Mesenchymal stem cell (in vitro differentiated cells and primary cell): ENCODE measurements at regions not wholly inside any gene's neighbourhood (a gene's known extent, or its start where the extent isn't known, plus 50 kb on each side); places are given as distances from the start of the nearest gene placed in this dataset.

Experiments used
- DNase-seq: peaks from one replicate; pipeline ENCODE4 v3.0.0-alpha.2; 2013
- H2AFZ ChIP-seq: one replicate; pipeline ENCODE4 v1.6.1; 2013; ENCODE audit warnings: low read depth, mild to moderate bottlenecking, control low read depth, inconsistent platforms, low read length, moderate library complexity
- H2AK5ac ChIP-seq: 2 replicates; pipeline ENCODE4 v1.6.1; 2013; ENCODE audit warnings: low read length, moderate library complexity, mild to moderate bottlenecking, inconsistent platforms; ENCODE audit not compliant: severe bottlenecking
- H2BK120ac ChIP-seq: one replicate; pipeline ENCODE4 v1.6.1; 2013; ENCODE audit warnings: low read depth, mild to moderate bottlenecking, inconsistent platforms, low read length, moderate library complexity
- H2BK12ac ChIP-seq, 2 experiments: one replicate each; pipeline ENCODE4 v1.6.1; 2013; ENCODE audit warnings: inconsistent platforms in 2 of 2, low read length in 2 of 2, mild to moderate bottlenecking in 2 of 2, moderate library complexity in 2 of 2, control low read depth in 1 of 2
- H2BK15ac ChIP-seq: one replicate; pipeline ENCODE4 v1.6.1; 2013; ENCODE audit warnings: mild to moderate bottlenecking, low read depth, inconsistent platforms; ENCODE audit not compliant: poor library complexity, severe bottlenecking
- H2BK5ac ChIP-seq: 2 replicates; pipeline ENCODE4 v1.6.1; 2013; ENCODE audit warnings: low read depth, mild to moderate bottlenecking, low read length, control low read depth, inconsistent platforms; ENCODE audit not compliant: poor library complexity, severe bottlenecking
- H3K14ac ChIP-seq, 2 experiments: one replicate each; pipeline ENCODE4 v1.6.1; 2013; ENCODE audit warnings: inconsistent platforms in 2 of 2, low read length in 2 of 2, control low read depth in 1 of 2, mild to moderate bottlenecking in 1 of 2, moderate library complexity in 1 of 2
- H3K18ac ChIP-seq, 2 experiments: one replicate each; pipeline ENCODE4 v1.6.1; 2013; ENCODE audit warnings: inconsistent platforms in 2 of 2, low read length in 2 of 2, control low read depth in 1 of 2, low read depth in 1 of 2, mild to moderate bottlenecking in 1 of 2
- H3K23ac ChIP-seq, 2 experiments: one replicate each; pipeline ENCODE4 v1.6.1; 2013; ENCODE audit warnings: inconsistent platforms in 2 of 2, low read length in 2 of 2, mild to moderate bottlenecking in 2 of 2, moderate library complexity in 2 of 2, control low read depth in 1 of 2
- H3K27ac ChIP-seq: 2 replicates; pipeline ENCODE4 v1.5.1; 2013; ENCODE audit warnings: mild to moderate bottlenecking, moderate library complexity, low read length, control low read depth, inconsistent platforms; ENCODE audit not compliant: poor library complexity, severe bottlenecking
- H3K27me3 ChIP-seq, 2 experiments: 2 replicates each; pipeline versions ENCODE4 v1.6.1 to v1.7.0; 2013; ENCODE audit warnings: low read length in 2 of 2, mild to moderate bottlenecking in 2 of 2, moderate library complexity in 2 of 2, control low read depth in 1 of 2, inconsistent platforms in 1 of 2; ENCODE audit not compliant: control insufficient read depth in 1 of 2, insufficient read depth in 1 of 2
- H3K36me3 ChIP-seq, 2 experiments: 2 replicates each; pipeline versions ENCODE4 v1.6.1 to v1.7.0; 2013; ENCODE audit warnings: low read length in 2 of 2, control low read depth in 1 of 2, inconsistent platforms in 1 of 2, low read depth in 1 of 2, mild to moderate bottlenecking in 1 of 2; ENCODE audit not compliant: insufficient read depth in 2 of 2, control insufficient read depth in 1 of 2
- H3K4ac ChIP-seq, 2 experiments: one replicate each; pipeline ENCODE4 v1.6.1; 2013; ENCODE audit warnings: inconsistent platforms in 2 of 2, low read length in 2 of 2, mild to moderate bottlenecking in 2 of 2, moderate library complexity in 2 of 2, control low read depth in 1 of 2, low read depth in 1 of 2
- H3K4me1 ChIP-seq: 2 replicates; pipeline ENCODE4 v1.6.1; 2013; ENCODE audit warnings: low read depth, low read length, control low read depth; ENCODE audit not compliant: control insufficient read depth, insufficient read depth
- H3K4me2 ChIP-seq: 2 replicates; pipeline ENCODE4 v1.6.1; 2013; ENCODE audit warnings: low read length, mild to moderate bottlenecking, inconsistent platforms; ENCODE audit not compliant: poor library complexity, severe bottlenecking
- H3K4me3 ChIP-seq, 2 experiments: 2 replicates each; pipeline versions ENCODE4 v1.5.1 to v1.7.0; 2013; ENCODE audit warnings: low read length in 2 of 2, mild to moderate bottlenecking in 2 of 2, control low read depth in 1 of 2, low read depth in 1 of 2; ENCODE audit not compliant: insufficient read depth in 1 of 2
- H3K79me1 ChIP-seq: replicated peaks from 2 replicates; pipeline ENCODE4 v1.6.1; 2013; ENCODE audit warnings: mild to moderate bottlenecking, control low read depth, low read length, inconsistent platforms; ENCODE audit not compliant: poor library complexity, severe bottlenecking
- H3K9ac ChIP-seq: 2 replicates; pipeline ENCODE4 v1.7.0; 2013; ENCODE audit warnings: mild to moderate bottlenecking, low read length, moderate library complexity
- H3K9me3 ChIP-seq: 2 replicates; pipeline ENCODE4 v1.7.0; 2013; ENCODE audit warnings: mild to moderate bottlenecking, low read length; ENCODE audit not compliant: control insufficient read depth
- H4K8ac ChIP-seq: one replicate; pipeline ENCODE4 v1.6.1; 2013; ENCODE audit warnings: inconsistent platforms, mild to moderate bottlenecking, low read length, moderate library complexity
- H4K91ac ChIP-seq: one replicate; pipeline ENCODE4 v1.6.1; 2013; ENCODE audit warnings: mild to moderate bottlenecking, low read length, inconsistent platforms
- WGBS: methylation state at CpG from one replicate; pipeline ENCODE4 v1.1.7; 2013; ENCODE audit warnings: mixed read lengths; 5-methylcytosine and 5-hydroxymethylcytosine counted together

GRCh38 chr18:56511996-56512395, 126.4 kb downstream of the TXNL1 start:
- Histone ChIP-seq H3K36me3 (no peaks in the 10 kb centered on the region), H2BK15ac (no peak overlapping the region), H3K9me3 (no peaks in the 10 kb centered on the region), H2BK120ac (no peak overlapping the region), H3K4me1 (no peaks in the 10 kb centered on the region), H3K27ac (no peak overlapping the region), H2AFZ (no peak overlapping the region), H3K23ac (no peak overlapping the region), H3K27me3 (no peaks in the 10 kb centered on the region), H3K79me1 (no peaks in the 10 kb centered on the region), H4K8ac (no peak overlapping the region), H2AK5ac (no peak overlapping the region), H3K14ac (no peak overlapping the region), H2BK5ac (no peak overlapping the region), H3K4me3 (no peak overlapping the region), H3K9ac (no peak overlapping the region), H3K4ac (no peak overlapping the region), H2BK12ac (no peak overlapping the region), H3K4me2 (no peak overlapping the region), H4K91ac (no peak overlapping the region), H3K18ac (no peak overlapping the region)
- DNase-seq, result no peak
- 71% methylated on average over 1 of the region's 1 CpG for WGBS

GRCh38 chr18:56510108-56510507, 128.3 kb downstream of the TXNL1 start:
- no peaks in the 10 kb centered on the region for H3K27me3 ChIP-seq

GRCh38 chr18:56509656-56510055, 128.7 kb downstream of the TXNL1 start:
- no peak overlapping the region for H3K9ac ChIP-seq
- H2AK5ac ChIP-seq, result no peak overlapping the region
- H2BK120ac ChIP-seq, result no peak overlapping the region
- H2BK5ac ChIP-seq, result no peak overlapping the region
- H3K4me1 ChIP-seq, result no peaks in the 10 kb centered on the region
- H3K4me3 ChIP-seq, result no peak overlapping the region
- H3K4me2 ChIP-seq, result no peak overlapping the region
- H3K14ac ChIP-seq, result no peak overlapping the region
- no peaks in the 10 kb centered on the region for H3K36me3 ChIP-seq
- no peak overlapping the region for H2BK15ac ChIP-seq
- no peak overlapping the region for H4K91ac ChIP-seq
- WGBS, result 96% methylated on average over 2 of the region's 3 CpGs
- DNase-seq, result no peak
- no peak overlapping the region for H2AFZ ChIP-seq
- H3K79me1 ChIP-seq, result no peaks in the 10 kb centered on the region
- H3K23ac ChIP-seq, result no peak overlapping the region
- H4K8ac ChIP-seq, result no peak overlapping the region
- no peaks in the 10 kb centered on the region for H3K27me3 ChIP-seq
- H3K9me3 ChIP-seq, result no peaks in the 10 kb centered on the region
- H2BK12ac ChIP-seq, result no peak overlapping the region
- no peak overlapping the region for H3K18ac ChIP-seq
- H3K4ac ChIP-seq, result no peak overlapping the region
- no peak overlapping the region for H3K27ac ChIP-seq

More at GRCh38 chr18:56510108-56510507, 128.3 kb downstream of the TXNL1 start:
- Histone ChIP-seq H3K23ac (no peak overlapping the region), H4K91ac (no peak overlapping the region), H3K79me1 (no peaks in the 10 kb centered on the region), H2BK12ac (no peak overlapping the region), H2BK15ac (no peak overlapping the region), H3K4me1 (no peaks in the 10 kb centered on the region), H3K27ac (no peak overlapping the region), H3K36me3 (no peaks in the 10 kb centered on the region), H4K8ac (no peak overlapping the region), H3K4ac (no peak overlapping the region), H3K9ac (no peak overlapping the region), H3K4me3 (no peak overlapping the region), H3K18ac (no peak overlapping the region), H2BK5ac (no peak overlapping the region), H3K14ac (no peak overlapping the region), H3K9me3 (no peaks in the 10 kb centered on the region), H2AK5ac (no peak overlapping the region), H2BK120ac (no peak overlapping the region), H3K4me2 (no peak overlapping the region), H2AFZ (no peak overlapping the region)
- no peak for DNase-seq

GRCh38 chr18:56508370-56509036, 129.9 kb downstream of the TXNL1 start:
- Histone ChIP-seq H3K9me3 (no peaks in the 10 kb centered on the region), H3K27ac (no peak overlapping the region), H2BK5ac (no peak overlapping the region), H3K14ac (no peak overlapping the region), H3K4me3 (no peak overlapping the region), H2BK15ac (no peak overlapping the region), H3K9ac (no peak overlapping the region), H4K91ac (no peak overlapping the region), H3K27me3 (no peaks in the 10 kb centered on the region), H2BK120ac (no peak overlapping the region), H3K36me3 (no peaks in the 10 kb centered on the region), H3K4me1 (no peaks in the 10 kb centered on the region), H2AFZ (no peak overlapping the region), H3K4ac (no peak overlapping the region), H2BK12ac (no peak overlapping the region), H3K23ac (no peak overlapping the region), H4K8ac (no peak overlapping the region), H3K4me2 (no peak overlapping the region), H3K18ac (no peak overlapping the region), H3K79me1 (no peaks in the 10 kb centered on the region), H2AK5ac (no peak overlapping the region)
- no peak for DNase-seq
- 41% methylated on average over 2 of the region's 4 CpGs for WGBS
